GM23338 (cell line): ENCODE measurements at regions not wholly inside any gene's neighbourhood (a gene's known extent, or its start where the extent isn't known, plus 50 kb on each side); places are given as distances from the start of the nearest gene placed in this dataset.
A peak's percentile ranks its signal among the peaks of the same experiment; 100 is the strongest.

ENCODE experiments used
- ATAC-seq: fragments of 200-7000 bp; cut with Tn5 transposase; 3 replicates; pipeline ENCODE4 v1.9.1; 2020
- DNase-seq: peaks from one replicate; pipeline ENCODE4 v3.0.0-alpha.2; 2015; ENCODE audit warnings: low spot score
- H2AFZ ChIP-seq: fragments of 200-600 bp; sonication (generic); 2 replicates; pipeline ENCODE4 v1.8.0; 2016; ENCODE audit warnings: antibody characterized with exemption, mild to moderate bottlenecking, moderate library complexity
- H3F3A ChIP-seq: fragments of 200-600 bp; sonication (generic); replicated peaks from 2 replicates; pipeline ENCODE4 v1.8.0; 2017; ENCODE audit warnings: antibody characterized with exemption, mixed run types, low read depth
- H3K27ac ChIP-seq: fragments of 200-600 bp; sonication (generic); 2 replicates; pipeline ENCODE4 v1.6.1; 2016; ENCODE audit warnings: low read depth
- H3K27me3 ChIP-seq: fragments of 200-600 bp; sonication (generic); 2 replicates; pipeline ENCODE4 v1.8.0; 2016; ENCODE audit warnings: mild to moderate bottlenecking, mixed run types, moderate library complexity; ENCODE audit not compliant: insufficient read depth
- H3K36me3 ChIP-seq: fragments of 200-600 bp; sonication (generic); 2 replicates; pipeline ENCODE4 v1.8.0; 2016; ENCODE audit warnings: mild to moderate bottlenecking; ENCODE audit not compliant: insufficient read depth
- H3K4me1 ChIP-seq: fragments of 200-600 bp; sonication (generic); 2 replicates; pipeline ENCODE4 v1.8.0; 2016; ENCODE audit warnings: mild to moderate bottlenecking, moderate library complexity; ENCODE audit not compliant: insufficient read depth
- H3K4me2 ChIP-seq: fragments of 200-600 bp; sonication (generic); 2 replicates; pipeline ENCODE4 v1.7.1; 2017; ENCODE audit warnings: mixed run types
- H3K4me3 ChIP-seq: fragments of 200-600 bp; sonication (generic); 2 replicates; pipeline ENCODE4 v1.6.1; 2016; ENCODE audit warnings: mixed run types
- H3K79me2 ChIP-seq: fragments of 200-600 bp; sonication (generic); replicated peaks from 2 replicates; pipeline ENCODE4 v1.8.0; 2017; ENCODE audit warnings: mild to moderate bottlenecking; ENCODE audit not compliant: insufficient read depth
- H3K9me2 ChIP-seq: fragments of 200-600 bp; sonication (generic); 2 replicates; pipeline ENCODE4 v1.8.0; 2017; ENCODE audit not compliant: insufficient read depth
- H4K20me1 ChIP-seq: fragments of 200-600 bp; sonication (generic); replicated peaks from 2 replicates; pipeline ENCODE4 v1.8.0; 2017; ENCODE audit warnings: mild to moderate bottlenecking; ENCODE audit not compliant: insufficient read depth
- H3K27ac Mint-ChIP-seq: 2 replicates; pipeline ENCODE4 v1.8.0; 2020; ENCODE audit warnings: inconsistent platforms, mild to moderate bottlenecking, moderate library complexity, mixed read lengths
- H3K27me3 Mint-ChIP-seq: 3 replicates; pipeline ENCODE4 v1.8.0; 2022; ENCODE audit warnings: low read depth, mild to moderate bottlenecking, moderate library complexity, mixed read lengths, inconsistent platforms; ENCODE audit not compliant: insufficient read depth, poor library complexity
- H3K36me3 Mint-ChIP-seq: 3 replicates; pipeline ENCODE4 v1.8.0; 2021; ENCODE audit warnings: low read depth, mild to moderate bottlenecking, inconsistent platforms, moderate library complexity, mixed read lengths
- H3K4me1 Mint-ChIP-seq: 3 replicates; pipeline ENCODE4 v1.8.0; 2020; ENCODE audit warnings: mild to moderate bottlenecking, inconsistent platforms, mixed read lengths
- H3K4me3 Mint-ChIP-seq: 3 replicates; pipeline ENCODE4 v1.8.0; 2021; ENCODE audit warnings: moderate library complexity, mild to moderate bottlenecking, inconsistent platforms, mixed read lengths
- H3K9me3 Mint-ChIP-seq: 3 replicates; pipeline ENCODE4 v1.8.0; 2020; ENCODE audit warnings: moderate library complexity, mild to moderate bottlenecking, inconsistent platforms, mixed read lengths
- CREB1 ChIP-seq: fragments of 250-450 bp; sonication (Bioruptor Pico); IDR thresholded peaks from 2 replicates; pipeline ENCODE4 v1.5.0; 2020; ENCODE audit warnings: low read depth, mild to moderate bottlenecking, moderate library complexity
- EZH2 ChIP-seq: fragments of 200-600 bp; sonication (generic); IDR thresholded peaks from one replicate; pipeline ENCODE4 v1.8.0; 2017; ENCODE audit warnings: antibody characterized with exemption, mild to moderate bottlenecking, low read depth; ENCODE audit not compliant: unreplicated experiment
- EZH2phosphoT487 ChIP-seq: fragments of 200-600 bp; sonication (generic); IDR thresholded peaks from one replicate; pipeline ENCODE4 v1.8.1; 2018; ENCODE audit warnings: antibody characterized with exemption; ENCODE audit not compliant: unreplicated experiment
- JUNB ChIP-seq: IDR thresholded peaks from one replicate; pipeline ENCODE4 v1.6.1; 2016; ENCODE audit warnings: antibody characterized with exemption; ENCODE audit not compliant: unreplicated experiment
- NANOG ChIP-seq: IDR thresholded peaks from 2 replicates; pipeline ENCODE4 v1.6.1; 2016; ENCODE audit warnings: antibody characterized with exemption, borderline replicate concordance
- POLR2AphosphoS5 ChIP-seq: IDR thresholded peaks from 2 replicates; pipeline ENCODE4 v1.6.1; 2016; ENCODE audit warnings: antibody characterized with exemption, low read depth
- STAT1 ChIP-seq: IDR thresholded peaks from one replicate; pipeline ENCODE4 v1.6.1; 2016; ENCODE audit warnings: antibody characterized with exemption; ENCODE audit not compliant: unreplicated experiment
- ZNF114 ChIP-seq: fragments of 250-450 bp; sonication (Bioruptor Pico); IDR thresholded peaks from 2 replicates; pipeline ENCODE4 v1.5.0; 2020; ENCODE audit warnings: mild to moderate bottlenecking, moderate library complexity
- ZNF331 ChIP-seq: fragments of 250-450 bp; sonication (Bioruptor Pico); IDR thresholded peaks from 2 replicates; pipeline ENCODE4 v1.5.0; 2020; ENCODE audit warnings: low read depth, mild to moderate bottlenecking, moderate library complexity
- TF ChIP-seq, protein P1 (sequence below), 2 experiments: fragments of 200-600 bp in 1 of 2; sonication (generic) in 1 of 2; conservative IDR thresholded peaks; 2 replicates each; pipeline versions ENCODE4 v1.5.1 to v1.6.1; 2016 to 2017; ENCODE audit warnings: antibody characterized with exemption in 2 of 2, low read depth in 2 of 2, mild to moderate bottlenecking in 2 of 2, moderate library complexity in 1 of 2
- TF ChIP-seq, protein P2 (sequence below): IDR thresholded peaks from one replicate; pipeline ENCODE4 v1.6.1; 2018; ENCODE audit warnings: antibody characterized with exemption; ENCODE audit not compliant: unreplicated experiment
- TF ChIP-seq, protein P3 (sequence below): IDR thresholded peaks from 2 replicates; pipeline ENCODE4 v1.6.1; 2016; ENCODE audit warnings: antibody characterized with exemption
- TF ChIP-seq, protein P4 (sequence below): fragments of 250-450 bp; sonication (Bioruptor Pico); IDR thresholded peaks from 2 replicates; pipeline ENCODE4 v1.5.0; 2020; ENCODE audit warnings: mild to moderate bottlenecking, moderate library complexity

DNA sequence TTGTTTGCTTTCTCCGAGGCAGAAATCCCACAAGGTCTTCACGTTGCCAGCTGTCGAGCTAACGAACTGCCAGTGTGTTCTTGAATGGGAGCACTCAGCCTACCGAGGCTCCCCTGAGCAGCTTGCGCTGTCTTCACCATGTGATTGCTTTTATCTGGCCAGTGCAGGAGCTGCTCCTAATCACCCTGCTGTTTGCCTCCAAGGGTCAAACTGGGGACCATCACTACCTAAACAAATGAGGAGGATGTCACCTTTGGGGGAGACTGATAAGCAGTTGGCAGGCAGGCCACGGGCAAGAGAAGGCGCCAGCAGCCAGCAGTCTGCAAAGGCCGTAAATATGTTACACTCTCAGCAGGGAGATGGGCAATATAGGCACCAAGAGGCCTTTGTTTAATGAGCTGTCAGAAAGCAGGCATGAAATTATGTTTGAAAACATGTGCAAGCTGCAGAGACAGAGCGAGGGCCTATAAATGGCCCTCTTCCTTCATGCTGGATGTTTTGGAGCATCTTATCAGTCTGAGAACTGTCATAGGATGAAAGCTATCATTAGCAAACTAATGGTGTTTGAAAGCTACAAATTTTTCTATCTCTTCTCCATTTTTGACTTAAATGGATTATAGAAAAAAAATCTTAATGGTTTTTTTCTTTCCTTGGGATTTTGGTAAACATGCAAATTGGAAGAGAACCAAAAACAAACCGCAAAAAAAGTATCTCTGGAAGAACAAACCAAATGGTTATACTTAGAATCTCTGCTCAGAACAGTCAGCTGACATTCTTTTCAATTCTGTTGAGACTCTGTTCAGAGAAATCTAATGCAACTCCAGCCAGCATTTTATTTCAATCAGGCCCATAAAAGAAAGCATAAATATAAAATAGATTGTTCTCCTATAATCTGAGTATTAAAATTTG lies 267.3 kb upstream of the NPVF start:
- ATAC-seq = 0 out of 3 replicates have a peak, but pooled peaks have one; percentile 39
- TF ChIP-seq NANOG (no peak), EZH2phosphoT487 (no peak), JUNB (no peak), STAT1 (no peak), CREB1 (CRISPR knock-in tag) (no peak), ZNF114 (CRISPR knock-in tag) (no peak), POLR2AphosphoS5 (no peak), EZH2 (no peak), ZNF331 (CRISPR knock-in tag) (no peak)
- TF ChIP-seq, protein P1, sequence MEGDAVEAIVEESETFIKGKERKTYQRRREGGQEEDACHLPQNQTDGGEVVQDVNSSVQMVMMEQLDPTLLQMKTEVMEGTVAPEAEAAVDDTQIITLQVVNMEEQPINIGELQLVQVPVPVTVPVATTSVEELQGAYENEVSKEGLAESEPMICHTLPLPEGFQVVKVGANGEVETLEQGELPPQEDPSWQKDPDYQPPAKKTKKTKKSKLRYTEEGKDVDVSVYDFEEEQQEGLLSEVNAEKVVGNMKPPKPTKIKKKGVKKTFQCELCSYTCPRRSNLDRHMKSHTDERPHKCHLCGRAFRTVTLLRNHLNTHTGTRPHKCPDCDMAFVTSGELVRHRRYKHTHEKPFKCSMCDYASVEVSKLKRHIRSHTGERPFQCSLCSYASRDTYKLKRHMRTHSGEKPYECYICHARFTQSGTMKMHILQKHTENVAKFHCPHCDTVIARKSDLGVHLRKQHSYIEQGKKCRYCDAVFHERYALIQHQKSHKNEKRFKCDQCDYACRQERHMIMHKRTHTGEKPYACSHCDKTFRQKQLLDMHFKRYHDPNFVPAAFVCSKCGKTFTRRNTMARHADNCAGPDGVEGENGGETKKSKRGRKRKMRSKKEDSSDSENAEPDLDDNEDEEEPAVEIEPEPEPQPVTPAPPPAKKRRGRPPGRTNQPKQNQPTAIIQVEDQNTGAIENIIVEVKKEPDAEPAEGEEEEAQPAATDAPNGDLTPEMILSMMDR (conservative IDR thresholded peaks at IDR 0.05; ENCODE audit: low read depth in 2 of 2) = no peak
- TF ChIP-seq, protein P2, sequence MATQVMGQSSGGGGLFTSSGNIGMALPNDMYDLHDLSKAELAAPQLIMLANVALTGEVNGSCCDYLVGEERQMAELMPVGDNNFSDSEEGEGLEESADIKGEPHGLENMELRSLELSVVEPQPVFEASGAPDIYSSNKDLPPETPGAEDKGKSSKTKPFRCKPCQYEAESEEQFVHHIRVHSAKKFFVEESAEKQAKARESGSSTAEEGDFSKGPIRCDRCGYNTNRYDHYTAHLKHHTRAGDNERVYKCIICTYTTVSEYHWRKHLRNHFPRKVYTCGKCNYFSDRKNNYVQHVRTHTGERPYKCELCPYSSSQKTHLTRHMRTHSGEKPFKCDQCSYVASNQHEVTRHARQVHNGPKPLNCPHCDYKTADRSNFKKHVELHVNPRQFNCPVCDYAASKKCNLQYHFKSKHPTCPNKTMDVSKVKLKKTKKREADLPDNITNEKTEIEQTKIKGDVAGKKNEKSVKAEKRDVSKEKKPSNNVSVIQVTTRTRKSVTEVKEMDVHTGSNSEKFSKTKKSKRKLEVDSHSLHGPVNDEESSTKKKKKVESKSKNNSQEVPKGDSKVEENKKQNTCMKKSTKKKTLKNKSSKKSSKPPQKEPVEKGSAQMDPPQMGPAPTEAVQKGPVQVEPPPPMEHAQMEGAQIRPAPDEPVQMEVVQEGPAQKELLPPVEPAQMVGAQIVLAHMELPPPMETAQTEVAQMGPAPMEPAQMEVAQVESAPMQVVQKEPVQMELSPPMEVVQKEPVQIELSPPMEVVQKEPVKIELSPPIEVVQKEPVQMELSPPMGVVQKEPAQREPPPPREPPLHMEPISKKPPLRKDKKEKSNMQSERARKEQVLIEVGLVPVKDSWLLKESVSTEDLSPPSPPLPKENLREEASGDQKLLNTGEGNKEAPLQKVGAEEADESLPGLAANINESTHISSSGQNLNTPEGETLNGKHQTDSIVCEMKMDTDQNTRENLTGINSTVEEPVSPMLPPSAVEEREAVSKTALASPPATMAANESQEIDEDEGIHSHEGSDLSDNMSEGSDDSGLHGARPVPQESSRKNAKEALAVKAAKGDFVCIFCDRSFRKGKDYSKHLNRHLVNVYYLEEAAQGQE = no peak
- TF ChIP-seq, protein P3, sequence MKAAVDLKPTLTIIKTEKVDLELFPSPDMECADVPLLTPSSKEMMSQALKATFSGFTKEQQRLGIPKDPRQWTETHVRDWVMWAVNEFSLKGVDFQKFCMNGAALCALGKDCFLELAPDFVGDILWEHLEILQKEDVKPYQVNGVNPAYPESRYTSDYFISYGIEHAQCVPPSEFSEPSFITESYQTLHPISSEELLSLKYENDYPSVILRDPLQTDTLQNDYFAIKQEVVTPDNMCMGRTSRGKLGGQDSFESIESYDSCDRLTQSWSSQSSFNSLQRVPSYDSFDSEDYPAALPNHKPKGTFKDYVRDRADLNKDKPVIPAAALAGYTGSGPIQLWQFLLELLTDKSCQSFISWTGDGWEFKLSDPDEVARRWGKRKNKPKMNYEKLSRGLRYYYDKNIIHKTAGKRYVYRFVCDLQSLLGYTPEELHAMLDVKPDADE = no peak
- TF ChIP-seq, protein P4, sequence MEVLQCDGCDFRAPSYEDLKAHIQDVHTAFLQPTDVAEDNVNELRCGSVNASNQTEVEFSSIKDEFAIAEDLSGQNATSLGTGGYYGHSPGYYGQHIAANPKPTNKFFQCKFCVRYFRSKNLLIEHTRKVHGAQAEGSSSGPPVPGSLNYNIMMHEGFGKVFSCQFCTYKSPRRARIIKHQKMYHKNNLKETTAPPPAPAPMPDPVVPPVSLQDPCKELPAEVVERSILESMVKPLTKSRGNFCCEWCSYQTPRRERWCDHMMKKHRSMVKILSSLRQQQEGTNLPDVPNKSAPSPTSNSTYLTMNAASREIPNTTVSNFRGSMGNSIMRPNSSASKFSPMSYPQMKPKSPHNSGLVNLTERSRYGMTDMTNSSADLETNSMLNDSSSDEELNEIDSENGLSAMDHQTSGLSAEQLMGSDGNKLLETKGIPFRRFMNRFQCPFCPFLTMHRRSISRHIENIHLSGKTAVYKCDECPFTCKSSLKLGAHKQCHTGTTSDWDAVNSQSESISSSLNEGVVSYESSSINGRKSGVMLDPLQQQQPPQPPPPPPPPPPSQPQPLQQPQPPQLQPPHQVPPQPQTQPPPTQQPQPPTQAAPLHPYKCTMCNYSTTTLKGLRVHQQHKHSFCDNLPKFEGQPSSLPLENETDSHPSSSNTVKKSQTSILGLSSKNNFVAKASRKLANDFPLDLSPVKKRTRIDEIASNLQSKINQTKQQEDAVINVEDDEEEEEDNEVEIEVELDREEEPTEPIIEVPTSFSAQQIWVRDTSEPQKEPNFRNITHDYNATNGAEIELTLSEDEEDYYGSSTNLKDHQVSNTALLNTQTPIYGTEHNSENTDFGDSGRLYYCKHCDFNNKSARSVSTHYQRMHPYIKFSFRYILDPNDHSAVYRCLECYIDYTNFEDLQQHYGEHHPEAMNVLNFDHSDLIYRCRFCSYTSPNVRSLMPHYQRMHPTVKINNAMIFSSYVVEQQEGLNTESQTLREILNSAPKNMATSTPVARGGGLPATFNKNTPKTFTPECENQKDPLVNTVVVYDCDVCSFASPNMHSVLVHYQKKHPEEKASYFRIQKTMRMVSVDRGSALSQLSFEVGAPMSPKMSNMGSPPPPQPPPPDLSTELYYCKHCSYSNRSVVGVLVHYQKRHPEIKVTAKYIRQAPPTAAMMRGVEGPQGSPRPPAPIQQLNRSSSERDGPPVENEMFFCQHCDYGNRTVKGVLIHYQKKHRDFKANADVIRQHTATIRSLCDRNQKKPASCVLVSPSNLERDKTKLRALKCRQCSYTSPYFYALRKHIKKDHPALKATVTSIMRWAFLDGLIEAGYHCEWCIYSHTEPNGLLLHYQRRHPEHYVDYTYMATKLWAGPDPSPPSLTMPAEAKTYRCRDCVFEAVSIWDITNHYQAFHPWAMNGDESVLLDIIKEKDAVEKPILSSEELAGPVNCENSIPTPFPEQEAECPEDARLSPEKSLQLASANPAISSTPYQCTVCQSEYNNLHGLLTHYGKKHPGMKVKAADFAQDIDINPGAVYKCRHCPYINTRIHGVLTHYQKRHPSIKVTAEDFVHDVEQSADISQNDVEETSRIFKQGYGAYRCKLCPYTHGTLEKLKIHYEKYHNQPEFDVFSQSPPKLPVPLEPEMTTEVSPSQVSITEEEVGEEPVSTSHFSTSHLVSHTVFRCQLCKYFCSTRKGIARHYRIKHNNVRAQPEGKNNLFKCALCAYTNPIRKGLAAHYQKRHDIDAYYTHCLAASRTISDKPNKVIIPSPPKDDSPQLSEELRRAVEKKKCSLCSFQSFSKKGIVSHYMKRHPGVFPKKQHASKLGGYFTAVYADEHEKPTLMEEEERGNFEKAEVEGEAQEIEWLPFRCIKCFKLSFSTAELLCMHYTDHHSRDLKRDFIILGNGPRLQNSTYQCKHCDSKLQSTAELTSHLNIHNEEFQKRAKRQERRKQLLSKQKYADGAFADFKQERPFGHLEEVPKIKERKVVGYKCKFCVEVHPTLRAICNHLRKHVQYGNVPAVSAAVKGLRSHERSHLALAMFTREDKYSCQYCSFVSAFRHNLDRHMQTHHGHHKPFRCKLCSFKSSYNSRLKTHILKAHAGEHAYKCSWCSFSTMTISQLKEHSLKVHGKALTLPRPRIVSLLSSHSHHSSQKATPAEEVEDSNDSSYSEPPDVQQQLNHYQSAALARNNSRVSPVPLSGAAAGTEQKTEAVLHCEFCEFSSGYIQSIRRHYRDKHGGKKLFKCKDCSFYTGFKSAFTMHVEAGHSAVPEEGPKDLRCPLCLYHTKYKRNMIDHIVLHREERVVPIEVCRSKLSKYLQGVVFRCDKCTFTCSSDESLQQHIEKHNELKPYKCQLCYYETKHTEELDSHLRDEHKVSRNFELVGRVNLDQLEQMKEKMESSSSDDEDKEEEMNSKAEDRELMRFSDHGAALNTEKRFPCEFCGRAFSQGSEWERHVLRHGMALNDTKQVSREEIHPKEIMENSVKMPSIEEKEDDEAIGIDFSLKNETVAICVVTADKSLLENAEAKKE = no peak
- Histone ChIP-seq H3K36me3 (no peaks in the 10 kb centered on the region), H3F3A (no peaks in the 10 kb centered on the region), H2AFZ (no peak overlapping the region), H3K4me1 (no peaks in the 10 kb centered on the region), H3K27me3 (no peaks in the 10 kb centered on the region), H3K27ac (no peak overlapping the region), H3K79me2 (no peaks in the 10 kb centered on the region), H3K4me2 (no peak overlapping the region), H4K20me1 (no peaks in the 10 kb centered on the region; the same call in 1 of the 2 replicates), H3K4me3 (no peak overlapping the region), H3K9me2 (no peaks in the 10 kb centered on the region)
- H3K9me3 Mint-ChIP-seq = no peaks in the 10 kb centered on the region
- DNase-seq = no peak
- H3K27ac Mint-ChIP-seq = no peak overlapping the region
- no peaks in the 10 kb centered on the region for H3K4me1 Mint-ChIP-seq
- no peak overlapping the region for H3K4me3 Mint-ChIP-seq
- H3K27me3 Mint-ChIP-seq = no peaks in the 10 kb centered on the region
- no peaks in the 10 kb centered on the region for H3K36me3 Mint-ChIP-seq
